ENCODE measurements at regions not wholly inside any gene's neighbourhood (a gene's known extent, or its start where the extent isn't known, plus 50 kb on each side); places are given as distances from the start of the nearest gene placed in this dataset.

GRCh38 chr13:21879263-21879914, 208.5 kb downstream of the FGF9 start:
- Histone ChIP-seq H3K9me3 (no peaks in the 10 kb centered on the region), H3K4me3 (no peak overlapping the region), H3K27ac (no peak overlapping the region), H3K4me1 (no peaks in the 10 kb centered on the region), H3K27me3 (no peaks in the 10 kb centered on the region), H3K36me3 (no peaks in the 10 kb centered on the region)
- no peak for DNase-seq (ENCODE audit: low spot score)
- no peak for TF ChIP-seq CTCF (IDR thresholded peaks at IDR 0.05)

DNA sequence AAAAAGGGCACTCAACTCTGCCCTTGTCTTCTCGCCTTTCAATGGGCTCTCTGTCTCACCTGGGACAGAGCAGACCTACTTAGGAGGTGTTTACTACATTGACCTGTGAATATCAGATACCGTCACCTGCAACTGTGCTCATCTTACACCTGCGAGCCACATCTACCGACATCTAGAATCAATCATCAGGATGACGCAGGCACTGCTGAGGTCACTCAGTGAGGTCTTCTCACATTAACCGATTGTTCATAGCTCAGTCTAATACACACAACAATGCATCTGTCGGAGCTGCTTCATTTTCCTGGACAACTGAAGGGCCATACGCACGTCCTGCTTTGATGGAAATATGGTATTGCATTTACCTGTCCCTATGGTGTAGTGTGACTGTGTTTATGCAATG, 211.9 kb downstream of the FGF9 start:
- H3K27ac ChIP-seq: no peak overlapping the region
- DNase-seq (ENCODE audit: low spot score): no peak

GRCh38 chr13:21883713-21884112, 212.8 kb downstream of the FGF9 start:
- H3K36me3 ChIP-seq: no peaks in the 10 kb centered on the region
- H3K4me3 ChIP-seq: no peak overlapping the region
- no peaks in the 10 kb centered on the region for H3K27me3 ChIP-seq
- no peaks in the 10 kb centered on the region for H3K4me1 ChIP-seq
- H3K9me3 ChIP-seq: no peaks in the 10 kb centered on the region
- no peak overlapping the region for H3K27ac ChIP-seq
- TF ChIP-seq CTCF (IDR thresholded peaks at IDR 0.05): no peak
- DNase-seq (ENCODE audit: low spot score): no peak

More for the DNA sequence above, 211.9 kb downstream of the FGF9 start:
- Histone ChIP-seq H3K4me3 (no peak overlapping the region), H3K9me3 (no peaks in the 10 kb centered on the region), H3K36me3 (no peaks in the 10 kb centered on the region), H3K4me1 (no peaks in the 10 kb centered on the region), H3K27me3 (no peaks in the 10 kb centered on the region)
- TF ChIP-seq CTCF (IDR thresholded peaks at IDR 0.05): no peak

- H3K27me3 ChIP-seq: no peaks in the 10 kb centered on the region
- DNase-seq (ENCODE audit: low spot score): no peak
- H3K9me3 ChIP-seq: no peaks in the 10 kb centered on the region
- no peaks in the 10 kb centered on the region for H3K36me3 ChIP-seq
- no peak overlapping the region for H3K4me3 ChIP-seq
- H3K27ac ChIP-seq: no peak overlapping the region
- H3K4me1 ChIP-seq: no peaks in the 10 kb centered on the region
- TF ChIP-seq CTCF (IDR thresholded peaks at IDR 0.05): no peak
Observed at GRCh38 chr13:21884299-21884909, 213.5 kb downstream of the FGF9 start.

GRCh38 chr13:21884965-21885567, 214.2 kb downstream of the FGF9 start:
- Histone ChIP-seq H3K27ac (no peak overlapping the region), H3K36me3 (no peaks in the 10 kb centered on the region)
- TF ChIP-seq CTCF (IDR thresholded peaks at IDR 0.05): no peak

More at GRCh38 chr13:21884965-21885567, 214.2 kb downstream of the FGF9 start:
- H3K4me1 ChIP-seq: no peaks in the 10 kb centered on the region
- H3K27me3 ChIP-seq: no peaks in the 10 kb centered on the region
- DNase-seq (ENCODE audit: low spot score): no peak
- H3K4me3 ChIP-seq: no peak overlapping the region
- H3K9me3 ChIP-seq: no peaks in the 10 kb centered on the region

Data from right atrium auricular region (tissue), 2 donors.